ENCODE measurements at regions not wholly inside any gene's neighbourhood (a gene's known extent, or its start where the extent isn't known, plus 50 kb on each side); places are given as distances from the start of the nearest gene placed in this dataset.

- Histone ChIP-seq H3K79me2 (ENCODE audit: low read length) (no peaks in the 10 kb centered on the region), H2AFZ (ENCODE audit: low read depth, low read length) (no peak overlapping the region), H3K9ac (ENCODE audit: low read length) (no peak overlapping the region), H3K9me3 (ENCODE audit: insufficient read depth, low read length) (no peaks in the 10 kb centered on the region), H3K4me2 (ENCODE audit: low read length) (no peak overlapping the region), H3K27ac (ENCODE audit: low read length) (no peak overlapping the region), H4K20me1 (ENCODE audit: insufficient read depth, low read length) (no peaks in the 10 kb centered on the region), H3K36me3 (replicated peaks; ENCODE audit: low read depth, low read length) (no peaks in the 10 kb centered on the region), H3K27me3 (ENCODE audit: low read depth, low read length) (no peaks in the 10 kb centered on the region), H3K4me3 (ENCODE audit: low read length) (no peak overlapping the region), H3K4me1 (ENCODE audit: low read length) (no peaks in the 10 kb centered on the region)
- TF ChIP-seq EZH2phosphoT487 (IDR thresholded peaks at IDR 0.05; ENCODE audit: low read depth): no peak
- TF ChIP-seq, protein P1, sequence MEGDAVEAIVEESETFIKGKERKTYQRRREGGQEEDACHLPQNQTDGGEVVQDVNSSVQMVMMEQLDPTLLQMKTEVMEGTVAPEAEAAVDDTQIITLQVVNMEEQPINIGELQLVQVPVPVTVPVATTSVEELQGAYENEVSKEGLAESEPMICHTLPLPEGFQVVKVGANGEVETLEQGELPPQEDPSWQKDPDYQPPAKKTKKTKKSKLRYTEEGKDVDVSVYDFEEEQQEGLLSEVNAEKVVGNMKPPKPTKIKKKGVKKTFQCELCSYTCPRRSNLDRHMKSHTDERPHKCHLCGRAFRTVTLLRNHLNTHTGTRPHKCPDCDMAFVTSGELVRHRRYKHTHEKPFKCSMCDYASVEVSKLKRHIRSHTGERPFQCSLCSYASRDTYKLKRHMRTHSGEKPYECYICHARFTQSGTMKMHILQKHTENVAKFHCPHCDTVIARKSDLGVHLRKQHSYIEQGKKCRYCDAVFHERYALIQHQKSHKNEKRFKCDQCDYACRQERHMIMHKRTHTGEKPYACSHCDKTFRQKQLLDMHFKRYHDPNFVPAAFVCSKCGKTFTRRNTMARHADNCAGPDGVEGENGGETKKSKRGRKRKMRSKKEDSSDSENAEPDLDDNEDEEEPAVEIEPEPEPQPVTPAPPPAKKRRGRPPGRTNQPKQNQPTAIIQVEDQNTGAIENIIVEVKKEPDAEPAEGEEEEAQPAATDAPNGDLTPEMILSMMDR (IDR thresholded peaks at IDR 0.05; ENCODE audit: low read depth, low read length): no peak
These were observed 178.1 kb downstream of the PTEN start for GRCh38 chr10:88041243-88042159.

DNA sequence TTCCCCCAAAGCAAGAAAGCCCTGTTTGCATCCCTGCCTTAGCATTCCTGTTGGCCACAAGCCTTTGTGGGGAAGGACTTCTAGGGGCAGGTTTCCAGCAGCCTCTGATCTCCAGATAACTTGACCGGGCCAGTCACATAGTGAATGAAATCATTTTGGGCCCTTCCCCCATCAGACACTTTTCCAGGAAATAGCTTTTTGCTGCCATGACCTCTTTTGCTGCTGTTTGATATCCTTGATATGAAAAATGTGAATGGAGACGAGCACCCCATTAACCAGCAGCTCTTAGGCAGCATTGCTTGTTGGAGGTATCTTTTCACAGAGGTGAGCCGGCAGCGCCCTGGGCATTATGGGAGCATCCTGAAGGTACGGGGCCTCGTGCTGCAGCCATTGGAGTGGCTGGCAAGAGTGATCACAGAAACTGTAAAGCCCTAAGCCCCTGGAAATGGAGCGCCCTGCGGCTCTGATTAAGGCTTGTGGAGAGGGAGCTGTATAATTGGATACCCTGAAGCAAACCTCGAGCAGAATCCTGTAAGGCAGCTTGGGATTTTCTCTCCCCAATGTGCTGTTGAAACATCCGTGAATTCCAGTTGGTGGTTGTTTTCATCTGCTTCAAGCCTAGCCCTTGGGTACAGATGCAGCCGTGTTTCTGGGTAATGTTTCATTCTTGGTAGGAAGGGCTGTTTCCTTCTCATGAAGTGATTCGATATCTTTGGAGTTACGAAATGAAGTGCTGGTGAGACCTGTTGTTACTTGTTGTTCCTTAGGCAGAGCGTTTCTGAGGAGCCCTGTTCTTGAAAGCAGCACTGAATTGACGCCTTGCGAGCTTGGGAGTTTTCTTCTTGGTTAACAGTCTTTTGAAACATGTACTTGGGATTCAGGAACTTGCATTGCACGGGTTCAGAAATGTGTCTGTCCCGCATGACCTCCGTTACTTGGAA lies 179.0 kb downstream of the PTEN start:
- Histone ChIP-seq H3K4me1 (ENCODE audit: low read length) (no peaks in the 10 kb centered on the region), H2AFZ (ENCODE audit: low read depth, low read length) (no peak overlapping the region)

GRCh38 chr10:88045096-88045495 lies 181.7 kb downstream of the PTEN start:
- Histone ChIP-seq H2AFZ (ENCODE audit: low read depth, low read length) (no peak overlapping the region), H4K20me1 (ENCODE audit: insufficient read depth, low read length) (no peaks in the 10 kb centered on the region), H3K4me2 (ENCODE audit: low read length) (no peak overlapping the region), H3K27ac (ENCODE audit: low read length) (no peak overlapping the region), H3K9me3 (ENCODE audit: insufficient read depth, low read length) (no peaks in the 10 kb centered on the region), H3K79me2 (ENCODE audit: low read length) (no peaks in the 10 kb centered on the region), H3K4me3 (ENCODE audit: low read length) (no peak overlapping the region), H3K27me3 (ENCODE audit: low read depth, low read length) (no peaks in the 10 kb centered on the region), H3K36me3 (replicated peaks; ENCODE audit: low read depth, low read length) (no peaks in the 10 kb centered on the region), H3K4me1 (ENCODE audit: low read length) (no peaks in the 10 kb centered on the region), H3K9ac (ENCODE audit: low read length) (no peak overlapping the region)
- no peak for TF ChIP-seq EZH2phosphoT487 (IDR thresholded peaks at IDR 0.05; ENCODE audit: low read depth)

More for the DNA sequence above, 179.0 kb downstream of the PTEN start:
- H3K9ac ChIP-seq (ENCODE audit: low read length): no peak overlapping the region
- H3K4me2 ChIP-seq (ENCODE audit: low read length): no peak overlapping the region
- H3K79me2 ChIP-seq (ENCODE audit: low read length): no peaks in the 10 kb centered on the region
- TF ChIP-seq, protein P1 (IDR thresholded peaks at IDR 0.05; ENCODE audit: low read depth, low read length): no peak
- no peak for TF ChIP-seq EZH2phosphoT487 (IDR thresholded peaks at IDR 0.05; ENCODE audit: low read depth)
- H4K20me1 ChIP-seq (ENCODE audit: insufficient read depth, low read length): no peaks in the 10 kb centered on the region
- H3K27ac ChIP-seq (ENCODE audit: low read length): no peak overlapping the region
- H3K9me3 ChIP-seq (ENCODE audit: insufficient read depth, low read length): no peaks in the 10 kb centered on the region
- no peak overlapping the region for H3K4me3 ChIP-seq (ENCODE audit: low read length)
- no peaks in the 10 kb centered on the region for H3K27me3 ChIP-seq (ENCODE audit: low read depth, low read length)
- H3K36me3 ChIP-seq (replicated peaks; ENCODE audit: low read depth, low read length): no peaks in the 10 kb centered on the region

DNA sequence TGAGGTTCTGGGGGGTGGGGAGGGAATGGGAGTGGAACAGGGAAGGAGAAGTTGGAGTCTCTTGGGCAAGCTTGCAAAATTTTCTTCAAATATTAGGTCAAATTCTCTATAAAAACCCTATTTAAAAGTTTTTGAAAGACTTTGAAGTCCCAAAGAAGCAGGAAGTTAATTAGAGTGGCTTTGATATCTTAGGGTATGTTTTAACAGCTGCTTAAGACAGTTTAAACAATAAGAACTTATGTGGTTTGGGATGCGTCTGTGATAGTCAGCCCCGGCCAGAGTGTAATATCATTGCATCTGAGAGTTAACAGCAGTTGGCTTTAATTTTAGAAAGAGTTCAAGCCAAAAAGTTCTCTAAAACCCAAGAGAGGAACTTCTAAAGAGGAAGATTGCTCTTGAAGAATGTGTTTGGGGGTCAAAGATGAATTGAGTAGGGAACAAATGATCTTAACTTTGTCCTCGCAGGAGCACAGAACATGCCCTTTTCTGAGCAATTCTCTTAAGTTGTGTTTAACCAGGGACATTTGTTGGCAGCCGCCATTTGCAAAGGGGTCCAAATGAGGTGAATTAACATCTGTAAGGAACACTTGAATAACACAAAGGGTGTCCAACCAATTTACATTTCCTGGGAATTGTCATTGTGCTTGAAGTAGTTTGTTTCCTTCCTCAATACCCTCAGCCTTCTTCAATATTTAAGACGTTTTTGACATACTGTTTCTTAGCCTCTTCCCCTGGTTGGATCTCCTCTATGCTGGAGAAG lies 182.4 kb downstream of the PTEN start:
- Histone ChIP-seq H3K36me3 (replicated peaks; ENCODE audit: low read depth, low read length) (no peaks in the 10 kb centered on the region), H4K20me1 (ENCODE audit: insufficient read depth, low read length) (no peaks in the 10 kb centered on the region), H3K79me2 (ENCODE audit: low read length) (no peaks in the 10 kb centered on the region), H3K9ac (ENCODE audit: low read length) (no peak overlapping the region), H2AFZ (ENCODE audit: low read depth, low read length) (no peak overlapping the region), H3K4me3 (ENCODE audit: low read length) (no peak overlapping the region), H3K27me3 (ENCODE audit: low read depth, low read length) (no peaks in the 10 kb centered on the region), H3K4me2 (ENCODE audit: low read length) (no peak overlapping the region), H3K27ac (ENCODE audit: low read length) (no peak overlapping the region), H3K4me1 (ENCODE audit: low read length) (no peaks in the 10 kb centered on the region), H3K9me3 (ENCODE audit: insufficient read depth, low read length) (no peaks in the 10 kb centered on the region)
- TF ChIP-seq, protein P1 (IDR thresholded peaks at IDR 0.05; ENCODE audit: low read depth, low read length): no peak
- no peak for TF ChIP-seq EZH2phosphoT487 (IDR thresholded peaks at IDR 0.05; ENCODE audit: low read depth)
